ENCODE measurements at regions not wholly inside any gene's neighbourhood (a gene's known extent, or its start where the extent isn't known, plus 50 kb on each side); places are given as distances from the start of the nearest gene placed in this dataset.

DNA sequence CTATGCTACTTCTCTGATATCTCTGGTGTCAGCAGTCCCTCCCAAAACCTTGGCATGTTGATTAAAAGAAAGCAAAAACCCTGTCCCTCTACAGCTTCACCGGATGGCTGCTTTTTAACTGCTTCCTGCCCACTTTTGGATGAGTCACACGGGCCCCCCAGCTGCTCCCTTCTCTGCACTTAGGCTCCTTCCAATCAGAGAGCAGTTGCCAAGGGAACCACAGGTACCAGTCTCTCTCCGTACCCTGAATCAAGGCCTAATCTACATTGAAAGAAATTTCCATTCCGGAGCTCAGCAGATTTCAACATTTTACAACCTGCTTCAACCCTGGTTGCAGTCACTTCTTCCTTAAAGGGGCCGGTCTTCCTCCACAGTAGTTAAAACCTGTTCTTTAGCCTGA lies 70.6 kb upstream of the GJB5 start:
- H2AFZ ChIP-seq (ENCODE audit: insufficient read depth, low read depth, low read length, poor library complexity, severe bottlenecking) = no peak overlapping the region
- no peak for ATAC-seq (ENCODE audit: low read depth)
- no peak overlapping the region for H3K9ac ChIP-seq (ENCODE audit: low read length)

DNA sequence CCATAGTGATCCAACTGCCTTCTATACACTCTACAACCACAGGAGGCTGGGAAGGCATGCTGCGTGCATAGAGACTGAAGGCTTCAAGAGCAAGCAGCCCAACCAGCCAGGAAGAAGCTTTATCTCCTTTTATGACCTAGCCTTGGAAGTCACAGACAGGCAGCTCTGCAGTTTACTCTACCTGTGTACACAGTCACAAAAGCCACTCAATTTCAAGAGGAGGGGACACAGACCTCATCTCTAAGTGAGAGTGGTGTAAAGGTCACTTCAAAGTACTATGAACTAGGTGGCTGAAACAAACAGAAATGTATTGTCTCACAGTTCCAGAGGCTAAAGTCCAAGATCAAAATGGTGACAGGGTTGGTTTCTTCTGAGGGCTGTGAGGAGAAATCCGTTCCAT lies 69.6 kb upstream of the GJB5 start:
- Histone ChIP-seq H3K4me2 (replicated peaks; ENCODE audit: low read depth, low read length, poor library complexity, severe bottlenecking) (no peak overlapping the region), H2AFZ (ENCODE audit: insufficient read depth, low read depth, low read length, poor library complexity, severe bottlenecking) (no peak overlapping the region), H4K20me1 (ENCODE audit: control insufficient read depth, insufficient read depth, low read length, poor library complexity, severe bottlenecking) (no peaks in the 10 kb centered on the region), H3K79me2 (ENCODE audit: control insufficient read depth, insufficient read depth, low read length) (no peaks in the 10 kb centered on the region), H3K9me3 (ENCODE audit: control extremely low read depth in 1 of 3, control insufficient read depth in 2 of 3, insufficient read depth in 1 of 3, low read length in 2 of 3) (peaks cover 0 to 2% (median 0%) of the 10 kb centered on the region in 3 donors), H3K36me3 (replicated peaks in 1 of 2; ENCODE audit: control extremely low read depth in 1 of 2, control insufficient read depth in 1 of 2, extremely low read depth in 1 of 2, insufficient read depth in 2 of 2, low read length in 1 of 2) (no peaks in the 10 kb centered on the region), H3K27ac (ENCODE audit: low read length in 2 of 2) (no peak overlapping the region), H3K4me3 (ENCODE audit: control extremely low read depth in 1 of 5, extremely low read depth in 1 of 5, insufficient read depth in 1 of 5, low read depth in 2 of 5, low read length in 4 of 5) (no peak overlapping the region), H3K4me1 (ENCODE audit: control insufficient read depth in 2 of 2, insufficient read depth in 2 of 2, low read length in 2 of 2) (no peaks in the 10 kb centered on the region), H3K27me3 (replicated peaks in 1 of 4; ENCODE audit: control extremely low read depth in 1 of 4, control insufficient read depth in 3 of 4, insufficient read depth in 4 of 4, low read length in 3 of 4) (peaks cover 0 to 12% (median 2%) of the 10 kb centered on the region in 4 experiments), H3K9ac (ENCODE audit: low read length) (no peak overlapping the region)
- no peak overlapping the region for H3K27ac Mint-ChIP-seq
- no peaks in the 10 kb centered on the region for H3K4me1 Mint-ChIP-seq
- ATAC-seq (ENCODE audit: low read depth) (no peak), DNase-seq (no peak)
- intact Hi-C loops (cut with micrococcal nuclease) = no loop called here
- no peak for TF ChIP-seq EZH2 (IDR thresholded peaks at IDR 0.05; ENCODE audit: borderline replicate concordance, insufficient read depth, low read depth, low read length, poor library complexity, severe bottlenecking)
- TF ChIP-seq, protein P1, sequence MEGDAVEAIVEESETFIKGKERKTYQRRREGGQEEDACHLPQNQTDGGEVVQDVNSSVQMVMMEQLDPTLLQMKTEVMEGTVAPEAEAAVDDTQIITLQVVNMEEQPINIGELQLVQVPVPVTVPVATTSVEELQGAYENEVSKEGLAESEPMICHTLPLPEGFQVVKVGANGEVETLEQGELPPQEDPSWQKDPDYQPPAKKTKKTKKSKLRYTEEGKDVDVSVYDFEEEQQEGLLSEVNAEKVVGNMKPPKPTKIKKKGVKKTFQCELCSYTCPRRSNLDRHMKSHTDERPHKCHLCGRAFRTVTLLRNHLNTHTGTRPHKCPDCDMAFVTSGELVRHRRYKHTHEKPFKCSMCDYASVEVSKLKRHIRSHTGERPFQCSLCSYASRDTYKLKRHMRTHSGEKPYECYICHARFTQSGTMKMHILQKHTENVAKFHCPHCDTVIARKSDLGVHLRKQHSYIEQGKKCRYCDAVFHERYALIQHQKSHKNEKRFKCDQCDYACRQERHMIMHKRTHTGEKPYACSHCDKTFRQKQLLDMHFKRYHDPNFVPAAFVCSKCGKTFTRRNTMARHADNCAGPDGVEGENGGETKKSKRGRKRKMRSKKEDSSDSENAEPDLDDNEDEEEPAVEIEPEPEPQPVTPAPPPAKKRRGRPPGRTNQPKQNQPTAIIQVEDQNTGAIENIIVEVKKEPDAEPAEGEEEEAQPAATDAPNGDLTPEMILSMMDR (IDR thresholded peaks at IDR 0.05) = no peak
- no peak overlapping the region for H3K4me3 Mint-ChIP-seq
- H3K9me3 Mint-ChIP-seq (ENCODE audit: insufficient read depth) = no peaks in the 10 kb centered on the region
- peaks cover 23% of the 10 kb centered on the region for H3K27me3 Mint-ChIP-seq
- POLR2A ChIA-PET = no interaction called here
- WGBS (ENCODE audit: insufficient coverage) = no CpG with 5 or more reads among the region's 2 CpGs
- CTCF ChIA-PET = interaction anchor here (1.3 kb wide), 1 partner anchor 9 kb away, joined by 3 read pairs; no protein-coding TSS in a partner anchor

More for the DNA sequence above, 70.6 kb upstream of the GJB5 start:
- Mint-ChIP-seq H3K9me3 (ENCODE audit: insufficient read depth) (no peaks in the 10 kb centered on the region), H3K4me3 (no peak overlapping the region), H3K4me1 (no peaks in the 10 kb centered on the region), H3K27me3 (peaks cover 24% of the 10 kb centered on the region), H3K27ac (no peak overlapping the region)
- no peak for TF ChIP-seq EZH2 (IDR thresholded peaks at IDR 0.05; ENCODE audit: borderline replicate concordance, insufficient read depth, low read depth, low read length, poor library complexity, severe bottlenecking)
- TF ChIP-seq, protein P1 (IDR thresholded peaks at IDR 0.05) = no peak
- 0% methylated on average over 4 of the region's 5 CpGs for WGBS (ENCODE audit: insufficient coverage)
- no peak overlapping the region for H3K4me2 ChIP-seq (replicated peaks; ENCODE audit: low read depth, low read length, poor library complexity, severe bottlenecking)
- POLR2A ChIA-PET = no interaction called here
- H3K79me2 ChIP-seq (ENCODE audit: control insufficient read depth, insufficient read depth, low read length) = no peaks in the 10 kb centered on the region
- no peaks in the 10 kb centered on the region for H3K36me3 ChIP-seq (replicated peaks in 1 of 2; ENCODE audit: control extremely low read depth in 1 of 2, control insufficient read depth in 1 of 2, extremely low read depth in 1 of 2, insufficient read depth in 2 of 2, low read length in 1 of 2)
- no peak overlapping the region for H3K27ac ChIP-seq (ENCODE audit: low read length in 2 of 2)
- intact Hi-C loops (cut with micrococcal nuclease) = no loop called here
- H3K4me1 ChIP-seq (ENCODE audit: control insufficient read depth in 2 of 2, insufficient read depth in 2 of 2, low read length in 2 of 2) = no peaks in the 10 kb centered on the region
- no peaks in the 10 kb centered on the region for H4K20me1 ChIP-seq (ENCODE audit: control insufficient read depth, insufficient read depth, low read length, poor library complexity, severe bottlenecking)
- H3K4me3 ChIP-seq (ENCODE audit: control extremely low read depth in 1 of 5, extremely low read depth in 1 of 5, insufficient read depth in 1 of 5, low read depth in 2 of 5, low read length in 4 of 5) = no peak overlapping the region
- CTCF ChIA-PET = interaction anchor here (1.3 kb wide), 1 partner anchor 9 kb away, joined by 4 read pairs; no protein-coding TSS in a partner anchor
- H3K9me3 ChIP-seq (ENCODE audit: control extremely low read depth in 1 of 3, control insufficient read depth in 2 of 3, insufficient read depth in 1 of 3, low read length in 2 of 3) = peaks cover 0 to 2% (median 2%) of the 10 kb centered on the region in 3 donors
- no peak for DNase-seq
- H3K27me3 ChIP-seq (replicated peaks in 1 of 4; ENCODE audit: control extremely low read depth in 1 of 4, control insufficient read depth in 3 of 4, insufficient read depth in 4 of 4, low read length in 3 of 4) = peaks cover 0 to 12% (median 0%) of the 10 kb centered on the region in 4 experiments

Measured in B cell (primary cell).